ENCODE measurements at regions not wholly inside any gene's neighbourhood (a gene's known extent, or its start where the extent isn't known, plus 50 kb on each side); places are given as distances from the start of the nearest gene placed in this dataset.
"Not testable (repeated sequence)": the region's sequence is repeated elsewhere in the genome, so short reads cannot be mapped to it uniquely, and the experiment has no call there.

DNA sequence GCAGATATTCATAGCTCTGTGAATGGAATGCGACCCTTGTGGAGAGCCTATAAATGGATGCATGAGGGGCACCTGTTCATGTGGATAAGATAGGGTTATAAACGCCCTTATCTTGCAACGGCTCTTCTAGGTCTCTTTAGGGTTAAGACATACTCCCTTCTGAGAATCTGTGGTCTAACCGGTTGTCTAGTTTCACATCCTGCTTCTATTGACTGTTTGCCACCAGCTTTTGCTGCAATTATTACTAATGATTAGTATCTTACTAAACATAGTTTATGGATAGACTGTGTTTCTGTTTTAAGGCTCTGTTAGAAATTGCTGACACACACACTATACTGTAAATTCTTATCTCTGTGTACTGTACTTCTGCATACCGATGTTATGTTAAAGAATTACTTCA lies 198.9 kb upstream of the CYLC2 start:
- ATAC-seq, result no peak
- no peaks in the 10 kb centered on the region for H3K4me1 Mint-ChIP-seq (ENCODE audit: low read depth)
- no peak overlapping the region for H3K4me3 Mint-ChIP-seq
- no peak for DNase-seq
- no peaks in the 10 kb centered on the region for H3K36me3 Mint-ChIP-seq (ENCODE audit: insufficient read depth)
- H3K9me3 Mint-ChIP-seq, result peaks cover 13% of the 10 kb centered on the region
- H3K27me3 Mint-ChIP-seq (ENCODE audit: low read depth), result no peaks in the 10 kb centered on the region

DNA sequence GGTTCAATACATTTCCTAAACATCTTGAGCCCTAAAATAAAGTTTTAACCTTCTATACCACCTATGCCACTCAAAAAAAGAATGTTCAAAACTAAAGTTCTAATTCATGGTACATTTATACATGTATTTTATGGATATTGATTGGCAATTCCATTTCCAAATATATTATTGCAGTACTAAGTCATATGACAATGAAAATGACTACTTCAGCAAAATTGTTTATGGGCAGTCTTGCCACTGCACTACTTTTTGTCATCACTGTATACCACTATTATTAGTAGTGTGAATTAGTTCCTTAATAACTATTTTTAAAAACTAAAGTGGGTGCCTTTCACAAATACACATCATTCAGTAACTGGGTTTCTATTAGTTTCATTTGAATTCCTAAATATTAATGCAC lies 199.6 kb upstream of the CYLC2 start:
- Mint-ChIP-seq H3K4me3 (no peak overlapping the region), H3K9me3 (peaks cover 13% of the 10 kb centered on the region), H3K27me3 (ENCODE audit: low read depth) (no peaks in the 10 kb centered on the region), H3K4me1 (ENCODE audit: low read depth) (no peaks in the 10 kb centered on the region), H3K36me3 (ENCODE audit: insufficient read depth) (no peaks in the 10 kb centered on the region)
- ATAC-seq, result no peak
- no peak for DNase-seq

DNA sequence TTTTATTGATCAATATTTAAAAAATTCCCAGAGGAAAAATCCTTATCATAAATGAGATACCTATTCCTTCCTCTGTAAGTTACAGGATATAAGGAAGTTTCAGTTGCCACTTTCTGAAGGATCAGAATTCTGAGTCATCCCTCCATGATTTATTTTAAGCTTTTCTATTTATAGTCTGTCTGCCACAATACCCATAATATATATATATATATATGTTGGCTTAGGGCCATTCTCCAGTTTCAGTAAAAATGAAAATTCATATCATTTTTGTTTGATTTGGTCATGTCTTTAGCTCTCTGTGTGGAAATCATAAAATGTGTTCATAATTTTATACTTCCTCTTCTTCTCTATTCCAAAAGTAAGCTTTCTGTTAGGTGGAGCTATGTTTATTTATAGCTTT lies 215.8 kb upstream of the CYLC2 start:
- no peak for DNase-seq
- no peaks in the 10 kb centered on the region for H3K4me1 Mint-ChIP-seq (ENCODE audit: low read depth)
- H3K9me3 Mint-ChIP-seq, result peaks cover 5% of the 10 kb centered on the region
- no peak overlapping the region for H3K4me3 Mint-ChIP-seq
- no peaks in the 10 kb centered on the region for H3K27me3 Mint-ChIP-seq (ENCODE audit: low read depth)
- H3K36me3 Mint-ChIP-seq (ENCODE audit: insufficient read depth), result no peaks in the 10 kb centered on the region
- no peak for ATAC-seq

DNA sequence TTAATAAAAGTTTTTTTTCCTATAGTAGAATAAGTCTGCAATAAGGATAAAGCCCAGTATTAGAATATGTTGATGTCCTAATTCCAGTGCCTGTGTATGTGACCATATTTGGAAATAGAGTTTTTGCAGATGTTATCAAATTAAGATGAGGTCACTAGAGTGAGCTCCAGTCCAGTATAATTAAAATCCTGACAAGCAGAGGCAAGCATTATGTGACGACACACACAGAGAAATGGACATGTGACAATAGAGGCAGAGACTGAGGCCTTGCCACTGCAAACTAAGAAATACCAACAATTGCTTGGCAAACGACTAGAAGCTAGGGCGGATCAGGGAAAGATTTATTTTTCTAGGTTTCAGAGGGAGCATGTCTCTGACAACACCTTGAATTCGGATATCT lies 216.4 kb upstream of the CYLC2 start:
- Mint-ChIP-seq H3K4me3 (no peak overlapping the region), H3K27me3 (ENCODE audit: low read depth) (no peaks in the 10 kb centered on the region), H3K4me1 (ENCODE audit: low read depth) (no peaks in the 10 kb centered on the region), H3K36me3 (ENCODE audit: insufficient read depth) (no peaks in the 10 kb centered on the region), H3K9me3 (peaks cover 6% of the 10 kb centered on the region)
- no peak for DNase-seq
- ATAC-seq, result no peak

DNA sequence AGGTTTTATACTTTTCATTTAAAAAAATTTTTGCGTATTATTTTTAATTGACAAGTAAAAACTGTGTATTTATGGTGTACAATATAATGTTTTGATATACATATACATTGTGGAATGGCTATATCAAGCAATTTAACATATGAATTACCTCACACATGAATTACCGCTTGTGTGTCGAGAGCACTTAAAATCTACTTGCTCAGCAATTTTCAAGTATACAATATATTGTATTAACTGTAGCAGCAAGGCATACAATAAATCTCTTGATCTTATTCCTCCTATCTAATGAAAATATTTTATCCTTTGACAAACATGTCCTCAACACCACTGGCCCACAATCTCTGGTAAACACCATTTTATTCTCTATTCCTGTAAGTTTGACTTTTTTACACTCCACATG lies 224.4 kb upstream of the CYLC2 start:
- Mint-ChIP-seq H3K9me3 (peaks cover 18% of the 10 kb centered on the region), H3K4me1 (ENCODE audit: low read depth) (no peaks in the 10 kb centered on the region), H3K27me3 (ENCODE audit: low read depth) (no peaks in the 10 kb centered on the region), H3K36me3 (ENCODE audit: insufficient read depth) (no peaks in the 10 kb centered on the region), H3K4me3 (no peak overlapping the region)
- DNase-seq (no peak), ATAC-seq (no peak)

DNA sequence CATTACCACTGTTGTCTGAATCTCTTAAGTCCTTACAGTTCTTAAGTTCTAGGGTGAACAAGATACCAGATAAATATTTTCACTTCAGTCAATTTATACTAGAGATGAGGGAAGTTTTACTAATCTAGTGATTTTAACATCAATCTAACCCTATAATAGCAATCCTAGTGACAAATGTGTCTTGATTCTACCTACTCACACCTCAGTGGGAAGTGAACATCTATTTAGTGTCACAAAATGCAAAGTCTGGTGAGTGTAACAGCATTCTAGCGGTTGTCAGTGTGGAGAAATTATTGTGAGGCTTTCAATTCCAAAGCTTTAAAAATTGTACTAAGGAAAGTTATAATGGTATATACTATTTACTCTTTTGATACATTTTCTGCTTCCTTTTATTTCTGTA lies 225.8 kb upstream of the CYLC2 start:
- no peaks in the 10 kb centered on the region for H3K36me3 Mint-ChIP-seq (ENCODE audit: insufficient read depth)
- no peak overlapping the region for H3K4me3 Mint-ChIP-seq
- H3K27me3 Mint-ChIP-seq (ENCODE audit: low read depth), result no peaks in the 10 kb centered on the region
- no peak for DNase-seq
- ATAC-seq, result no peak
- H3K9me3 Mint-ChIP-seq, result peaks cover 14% of the 10 kb centered on the region
- H3K4me1 Mint-ChIP-seq (ENCODE audit: low read depth), result no peaks in the 10 kb centered on the region

DNA sequence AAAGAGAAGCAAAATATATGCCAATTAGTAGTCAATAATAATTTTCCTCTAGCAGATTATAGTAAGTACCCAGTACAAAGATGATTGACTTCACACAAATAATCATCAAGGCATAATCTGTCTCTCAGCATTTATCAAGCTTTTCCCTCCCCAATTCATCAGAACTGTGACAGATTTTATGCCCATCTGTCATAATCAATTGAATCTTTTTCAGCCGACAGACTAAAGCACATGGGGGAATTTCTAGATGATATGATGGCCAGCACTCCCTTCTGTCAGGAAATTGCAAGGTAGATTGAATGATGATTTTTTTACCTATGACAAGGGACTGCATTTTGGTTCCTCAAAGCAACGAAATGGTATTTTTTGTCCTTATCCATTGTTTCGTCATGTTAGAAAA lies 227.1 kb upstream of the CYLC2 start:
- Mint-ChIP-seq H3K4me3 (no peak overlapping the region), H3K4me1 (ENCODE audit: low read depth) (no peaks in the 10 kb centered on the region), H3K27me3 (ENCODE audit: low read depth) (no peaks in the 10 kb centered on the region), H3K9me3 (peaks cover 13% of the 10 kb centered on the region), H3K36me3 (ENCODE audit: insufficient read depth) (no peaks in the 10 kb centered on the region)
- ATAC-seq, result no peak
- no peak for DNase-seq

DNA sequence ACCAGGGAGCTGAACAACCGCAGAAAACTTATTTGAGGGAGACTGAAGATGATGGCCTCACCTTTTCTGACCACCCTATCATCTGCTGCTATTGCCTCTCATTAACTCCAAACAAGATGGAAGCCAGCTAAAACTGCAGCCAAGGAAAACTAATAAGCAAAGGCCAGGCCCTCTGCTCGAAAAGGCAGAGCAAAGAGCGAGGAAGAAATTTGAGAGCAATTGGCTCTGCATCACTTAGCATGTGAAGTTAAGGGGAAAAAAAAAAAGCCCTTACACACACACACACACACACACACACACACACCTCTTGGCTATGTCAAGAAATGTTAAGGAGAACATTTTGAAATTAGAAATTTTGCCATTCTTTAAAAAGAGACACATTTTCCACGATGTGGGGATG lies 228.1 kb upstream of the CYLC2 start:
- Mint-ChIP-seq H3K4me3 (no peak overlapping the region), H3K9me3 (peaks cover 7% of the 10 kb centered on the region), H3K27me3 (ENCODE audit: low read depth) (no peaks in the 10 kb centered on the region), H3K36me3 (ENCODE audit: insufficient read depth) (no peaks in the 10 kb centered on the region), H3K4me1 (ENCODE audit: low read depth) (no peaks in the 10 kb centered on the region)
- ATAC-seq (no peak), DNase-seq (no peak)

DNA sequence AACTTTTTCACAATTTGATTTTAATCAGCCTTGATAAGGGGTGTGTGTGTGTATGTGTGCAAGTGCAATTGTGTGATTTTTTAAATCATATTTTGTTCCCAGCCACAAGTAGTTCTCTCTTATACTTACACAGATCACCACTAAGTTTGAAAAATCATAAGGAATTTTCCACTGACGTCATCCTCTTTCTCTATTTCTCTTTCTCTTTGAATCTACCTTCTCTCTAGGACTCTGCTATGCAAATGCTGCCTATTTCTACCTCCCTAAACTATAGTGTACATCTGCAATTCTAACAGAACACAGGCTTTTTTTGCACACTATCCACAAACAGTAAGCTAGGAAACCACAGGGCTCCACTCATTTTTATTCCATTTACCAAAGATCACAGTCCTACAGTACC lies 254.6 kb upstream of the CYLC2 start:
- no peaks in the 10 kb centered on the region for H3K36me3 Mint-ChIP-seq (ENCODE audit: insufficient read depth)
- no peaks in the 10 kb centered on the region for H3K4me1 Mint-ChIP-seq (ENCODE audit: low read depth)
- peaks cover 25% of the 10 kb centered on the region for H3K9me3 Mint-ChIP-seq
- no peak for DNase-seq
- H3K4me3 Mint-ChIP-seq, result no peak overlapping the region
- no peak for ATAC-seq
- H3K27me3 Mint-ChIP-seq (ENCODE audit: low read depth), result no peaks in the 10 kb centered on the region

DNA sequence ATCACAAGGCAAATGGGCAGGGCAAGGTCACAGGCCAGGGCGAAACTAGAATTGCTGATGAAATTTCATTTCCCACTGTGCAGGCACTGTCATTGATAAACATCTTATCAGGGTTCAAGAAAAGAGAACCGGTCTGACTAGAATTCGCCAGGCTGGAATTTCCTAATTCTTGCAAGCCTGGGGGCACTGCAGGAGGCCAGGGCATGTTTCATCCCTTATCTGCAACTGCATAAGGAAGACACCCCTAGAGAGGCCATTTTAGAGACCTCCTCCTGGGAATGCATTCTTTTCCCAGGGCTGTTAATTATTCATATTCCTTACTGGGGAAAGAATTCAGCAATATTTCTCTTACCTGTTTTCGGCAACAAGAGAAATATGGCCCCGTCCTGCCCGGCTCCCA lies 266.2 kb upstream of the CYLC2 start:
- no peak for DNase-seq
- no peak overlapping the region for H3K4me3 Mint-ChIP-seq

DNA sequence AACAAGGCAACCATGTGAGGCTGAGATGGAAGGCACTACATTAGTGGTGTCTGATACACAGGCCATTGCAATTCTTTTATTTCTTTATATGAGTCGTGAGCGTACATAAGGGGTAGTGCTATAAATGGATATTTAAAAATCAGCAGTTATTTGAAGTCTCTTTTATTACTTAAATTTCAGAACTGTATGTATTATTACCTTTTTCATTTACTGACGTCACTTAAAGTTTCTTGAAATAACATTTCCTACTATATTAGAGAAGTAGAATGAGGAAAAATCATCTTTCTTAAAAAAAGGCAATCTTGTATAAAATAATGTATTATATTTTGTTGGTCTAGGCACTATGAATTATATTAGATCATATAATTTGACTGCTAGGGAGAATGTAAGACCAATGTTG lies 280.9 kb upstream of the CYLC2 start:
- Mint-ChIP-seq H3K9me3 (peaks cover 29% of the 10 kb centered on the region), H3K4me3 (no peak overlapping the region), H3K27me3 (ENCODE audit: low read depth) (no peaks in the 10 kb centered on the region), H3K4me1 (ENCODE audit: low read depth) (no peaks in the 10 kb centered on the region), H3K36me3 (ENCODE audit: insufficient read depth) (no peaks in the 10 kb centered on the region)
- ATAC-seq (no peak), DNase-seq (no peak)

More for the DNA sequence above, 266.2 kb upstream of the CYLC2 start:
- no peak for ATAC-seq
- H3K36me3 Mint-ChIP-seq (ENCODE audit: insufficient read depth), result no peaks in the 10 kb centered on the region
- no peaks in the 10 kb centered on the region for H3K27me3 Mint-ChIP-seq (ENCODE audit: low read depth)
- H3K9me3 Mint-ChIP-seq, result peaks cover 12% of the 10 kb centered on the region
- no peaks in the 10 kb centered on the region for H3K4me1 Mint-ChIP-seq (ENCODE audit: low read depth)

DNA sequence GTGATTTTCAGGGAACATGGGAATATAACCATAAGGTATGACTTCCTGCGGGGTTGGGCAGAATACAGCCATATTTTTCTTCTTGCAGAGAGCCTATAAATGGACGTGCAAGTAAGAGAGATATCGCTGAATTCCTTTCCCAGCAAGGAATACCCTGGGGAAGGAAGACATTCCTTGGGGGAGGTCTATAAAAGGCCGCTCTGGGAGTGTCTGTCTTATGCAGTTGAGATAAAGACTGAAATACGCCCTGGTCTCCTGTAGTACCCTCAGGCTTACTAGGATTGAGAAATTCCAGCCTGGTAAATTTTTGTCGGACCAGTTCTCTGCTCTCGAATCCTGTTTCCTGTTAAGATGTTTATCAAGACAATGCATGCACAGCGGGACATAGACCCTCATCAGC lies 282.2 kb upstream of the CYLC2 start:
- H3K4me3 Mint-ChIP-seq, result not testable (repeated sequence)
- peaks cover 21% of the 10 kb centered on the region for H3K9me3 Mint-ChIP-seq

DNA sequence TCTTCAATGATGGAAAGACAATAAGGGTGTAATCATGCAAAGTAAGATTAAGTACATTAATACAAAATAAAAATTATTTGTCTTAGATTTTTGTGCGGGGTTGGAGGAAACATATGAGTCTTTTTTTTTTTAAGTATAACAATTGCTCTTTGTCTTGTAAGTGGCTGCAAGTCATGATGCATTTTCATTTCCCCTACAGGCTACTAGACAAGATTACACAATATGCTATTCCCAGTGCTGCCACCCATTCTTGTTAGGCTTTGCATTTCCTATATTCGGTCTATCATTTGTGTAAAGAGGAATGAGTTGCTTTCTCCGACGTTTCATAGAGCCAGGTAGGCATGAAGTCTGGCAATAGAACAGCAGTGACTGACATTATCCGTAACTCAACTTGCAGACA lies 294.2 kb upstream of the CYLC2 start:
- no peaks in the 10 kb centered on the region for H3K4me1 Mint-ChIP-seq (ENCODE audit: low read depth)
- ATAC-seq, result no peak
- DNase-seq, result no peak
- H3K4me3 Mint-ChIP-seq, result no peak overlapping the region
- H3K36me3 Mint-ChIP-seq (ENCODE audit: insufficient read depth), result no peaks in the 10 kb centered on the region
- H3K27me3 Mint-ChIP-seq (ENCODE audit: low read depth), result no peaks in the 10 kb centered on the region
- H3K9me3 Mint-ChIP-seq, result no peaks in the 10 kb centered on the region

More for the DNA sequence above, 282.2 kb upstream of the CYLC2 start:
- DNase-seq; H3K36me3 Mint-ChIP-seq (ENCODE audit: insufficient read depth); H3K27me3 Mint-ChIP-seq (ENCODE audit: low read depth); H3K4me1 Mint-ChIP-seq (ENCODE audit: low read depth); ATAC-seq: not testable (repeated sequence)

DNA sequence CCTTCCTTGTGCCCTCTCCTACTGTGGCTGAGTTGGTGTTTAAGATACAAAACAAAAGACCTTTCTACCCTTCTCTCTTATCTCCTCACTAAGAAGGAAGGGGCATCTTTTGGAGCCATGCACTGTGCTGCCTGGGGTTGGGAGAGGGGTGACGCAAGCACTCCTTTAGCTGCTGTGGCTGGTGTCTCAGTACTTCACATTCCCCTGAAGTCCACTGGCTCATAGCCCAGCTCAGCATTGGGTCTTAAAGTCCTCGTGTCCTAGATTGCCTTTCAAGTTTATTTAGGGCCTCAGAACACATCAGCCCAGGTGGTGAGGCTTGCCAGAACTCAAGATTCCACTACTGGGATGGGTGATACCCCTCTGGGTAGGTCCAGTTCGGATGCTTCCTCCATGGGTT lies 325.9 kb upstream of the CYLC2 start:
- ATAC-seq, result no peak
- no peak for DNase-seq
- H3K36me3 Mint-ChIP-seq (ENCODE audit: insufficient read depth), result no peaks in the 10 kb centered on the region
- H3K27me3 Mint-ChIP-seq (ENCODE audit: low read depth), result no peaks in the 10 kb centered on the region
- no peak overlapping the region for H3K4me3 Mint-ChIP-seq
- H3K9me3 Mint-ChIP-seq, result peaks cover 8% of the 10 kb centered on the region
- no peaks in the 10 kb centered on the region for H3K4me1 Mint-ChIP-seq (ENCODE audit: low read depth)

DNA sequence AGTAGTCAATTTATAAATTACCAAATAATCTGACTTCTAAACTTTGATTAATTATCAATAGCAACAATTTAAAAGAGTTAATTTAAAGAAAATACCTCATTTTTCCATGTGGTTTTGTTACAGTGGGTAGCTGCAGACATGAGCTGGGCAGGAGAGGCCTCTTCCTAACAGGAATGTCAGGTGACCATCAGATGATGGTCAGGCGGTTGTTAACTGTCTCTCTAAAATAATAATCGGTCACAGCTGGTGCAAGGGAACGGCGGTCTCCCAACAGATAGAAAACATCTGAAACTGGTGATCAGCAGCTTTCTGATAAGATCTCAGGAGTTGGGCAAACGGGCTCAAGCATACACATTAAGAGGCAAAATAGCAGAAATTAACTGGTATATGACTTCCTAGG lies 342.7 kb upstream of the CYLC2 start:
- no peak for DNase-seq
- Mint-ChIP-seq H3K9me3 (no peaks in the 10 kb centered on the region), H3K27me3 (ENCODE audit: low read depth) (no peaks in the 10 kb centered on the region), H3K4me3 (no peak overlapping the region), H3K4me1 (ENCODE audit: low read depth) (no peaks in the 10 kb centered on the region), H3K36me3 (ENCODE audit: insufficient read depth) (no peaks in the 10 kb centered on the region)
- no peak for ATAC-seq

DNA sequence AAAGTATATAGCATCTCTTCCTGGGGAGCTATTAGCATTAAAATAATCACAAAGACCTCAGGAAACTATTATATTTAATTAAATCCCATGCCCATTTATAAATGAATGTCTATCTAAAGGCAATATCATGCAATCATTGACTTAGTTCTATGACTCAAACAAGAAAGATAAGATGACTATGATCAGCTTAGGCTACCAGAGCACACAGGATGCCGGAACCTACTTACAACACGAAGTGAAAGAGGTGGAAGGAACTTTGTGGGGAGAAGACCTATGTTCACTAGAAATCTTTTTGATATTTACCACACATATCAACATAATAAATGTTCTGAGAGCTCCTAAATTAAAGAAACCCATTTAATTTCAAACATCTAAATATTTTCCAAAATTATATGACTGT lies 344.2 kb upstream of the CYLC2 start:
- Mint-ChIP-seq H3K27me3 (ENCODE audit: low read depth) (no peaks in the 10 kb centered on the region), H3K4me1 (ENCODE audit: low read depth) (no peaks in the 10 kb centered on the region), H3K4me3 (no peak overlapping the region), H3K36me3 (ENCODE audit: insufficient read depth) (no peaks in the 10 kb centered on the region), H3K9me3 (no peaks in the 10 kb centered on the region)
- ATAC-seq (no peak), DNase-seq (no peak)
